GM10248 (cell line): ENCODE measurements at regions not wholly inside any gene's neighbourhood (a gene's known extent, or its start where the extent isn't known, plus 50 kb on each side); places are given as distances from the start of the nearest gene placed in this dataset.

ENCODE experiments used
- CTCF ChIA-PET: fragments of 300-600 bp; sonication (Branson Sonifier 250); formaldehyde crosslinking; extraction: SDS; loops from one replicate; lab custom pipeline; 2021; ENCODE audit warnings: antibody characterized with exemption; lab: Yijun Ruan, JAX
- POLR2A ChIA-PET: fragments of 350-650 bp; sonication (Branson Sonifier 250); formaldehyde crosslinking; extraction: SDS; loops from one replicate; lab custom pipeline; 2020; ENCODE audit warnings: antibody characterized with exemption; lab: Yijun Ruan, JAX
- DNase-seq: peaks from one replicate; pipeline ENCODE4 v3.0.0; 2012; ENCODE audit errors: extremely low spot score
- CTCF ChIP-seq: IDR thresholded peaks from 2 replicates; pipeline ENCODE4 v1.5.1; 2012; ENCODE audit warnings: mild to moderate bottlenecking, low read depth; ENCODE audit errors: extremely low read depth, missing control alignments, control extremely low read depth

GRCh38 chr18:69246027-69246426 lies 154.7 kb upstream of the DOK6 start:
- ChIA-PET POLR2A (no interaction called here), CTCF (interaction anchor here (0.9 to 1.0 kb wide), 2 partner anchors 9 to 28 kb away, joined by 3 to 4 read pairs; no protein-coding TSS in a partner anchor)
- TF ChIP-seq CTCF: no peak
- DNase-seq: no peak

GRCh38 chr18:69250305-69251151 lies 150.2 kb upstream of the DOK6 start:
- ChIA-PET POLR2A (no interaction called here), CTCF (no interaction called here)
- TF ChIP-seq CTCF: no peak
- no peak for DNase-seq

GRCh38 chr18:69257861-69258458 lies 142.7 kb upstream of the DOK6 start:
- DNase-seq: no peak
- POLR2A ChIA-PET: no interaction called here
- TF ChIP-seq CTCF: no peak
- CTCF ChIA-PET: no interaction called here

- POLR2A ChIA-PET: no interaction called here
- CTCF ChIA-PET: interaction anchor here (3.2 kb wide), 1 partner anchor 16 kb away, joined by 11 read pairs; no protein-coding TSS in a partner anchor
- DNase-seq: no peak
- TF ChIP-seq CTCF: no peak
These were observed 141.4 kb upstream of the DOK6 start for GRCh38 chr18:69259282-69259681.

- ChIA-PET CTCF (interaction anchor here (3.2 kb wide), 1 partner anchor 14 kb away, joined by 11 read pairs; no protein-coding TSS in a partner anchor), POLR2A (no interaction called here)
- TF ChIP-seq CTCF: no peak
- no peak for DNase-seq
These were observed 139.3 kb upstream of the DOK6 start for GRCh38 chr18:69261406-69261805.

GRCh38 chr18:69265656-69266055 lies 135.0 kb upstream of the DOK6 start:
- no peak for DNase-seq
- TF ChIP-seq CTCF: no peak
- ChIA-PET POLR2A (no interaction called here), CTCF (no interaction called here)
